ENCODE measurements at regions not wholly inside any gene's neighbourhood (a gene's known extent, or its start where the extent isn't known, plus 50 kb on each side); places are given as distances from the start of the nearest gene placed in this dataset.

DNA sequence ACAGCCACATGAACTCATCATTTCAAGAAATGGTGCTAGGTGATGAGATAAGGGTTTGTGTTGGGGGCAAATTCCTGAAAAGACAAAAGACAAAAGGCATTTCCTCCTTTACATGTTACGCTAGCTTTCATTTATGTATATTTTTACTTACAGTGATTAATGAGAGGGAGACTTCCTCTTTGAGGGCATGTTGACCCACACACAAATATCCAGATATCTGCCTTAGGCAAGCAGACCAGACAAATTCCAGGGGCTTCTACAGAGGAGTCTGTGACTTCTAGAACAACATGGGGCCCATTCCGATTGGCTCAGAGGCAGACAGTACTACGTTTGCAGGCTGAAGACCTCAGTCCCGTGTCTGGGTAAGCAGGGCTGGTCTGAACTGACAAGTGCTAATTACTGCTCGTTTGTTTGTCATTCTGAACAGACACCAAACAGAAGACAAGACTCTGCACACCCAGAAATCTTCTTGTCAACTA, 74.8 kb upstream of the ST6GAL2 start:
- TF ChIP-seq POLR2A (IDR thresholded peaks at IDR 0.05): no peak
- TF ChIP-seq, protein P1, sequence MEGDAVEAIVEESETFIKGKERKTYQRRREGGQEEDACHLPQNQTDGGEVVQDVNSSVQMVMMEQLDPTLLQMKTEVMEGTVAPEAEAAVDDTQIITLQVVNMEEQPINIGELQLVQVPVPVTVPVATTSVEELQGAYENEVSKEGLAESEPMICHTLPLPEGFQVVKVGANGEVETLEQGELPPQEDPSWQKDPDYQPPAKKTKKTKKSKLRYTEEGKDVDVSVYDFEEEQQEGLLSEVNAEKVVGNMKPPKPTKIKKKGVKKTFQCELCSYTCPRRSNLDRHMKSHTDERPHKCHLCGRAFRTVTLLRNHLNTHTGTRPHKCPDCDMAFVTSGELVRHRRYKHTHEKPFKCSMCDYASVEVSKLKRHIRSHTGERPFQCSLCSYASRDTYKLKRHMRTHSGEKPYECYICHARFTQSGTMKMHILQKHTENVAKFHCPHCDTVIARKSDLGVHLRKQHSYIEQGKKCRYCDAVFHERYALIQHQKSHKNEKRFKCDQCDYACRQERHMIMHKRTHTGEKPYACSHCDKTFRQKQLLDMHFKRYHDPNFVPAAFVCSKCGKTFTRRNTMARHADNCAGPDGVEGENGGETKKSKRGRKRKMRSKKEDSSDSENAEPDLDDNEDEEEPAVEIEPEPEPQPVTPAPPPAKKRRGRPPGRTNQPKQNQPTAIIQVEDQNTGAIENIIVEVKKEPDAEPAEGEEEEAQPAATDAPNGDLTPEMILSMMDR (IDR thresholded peaks at IDR 0.05): no peak
- no peak for TF ChIP-seq POLR2AphosphoS5 (IDR thresholded peaks at IDR 0.05)
